GM12878 (cell line): ENCODE measurements at regions not wholly inside any gene's neighbourhood (a gene's known extent, or its start where the extent isn't known, plus 50 kb on each side); places are given as distances from the start of the nearest gene placed in this dataset.

Source experiments
- ATAC-seq: fragments of 200-7000 bp; cut with Tn5 transposase; 3 replicates; pipeline ENCODE4 v1.9.1; 2020; ENCODE audit warnings: mild to moderate bottlenecking, moderate library complexity
- BruUV-seq: library from RNA; stranded (reverse); fragments of 400-500 nt; replicated peaks from 2 replicates; lab custom pipeline; 2021; lab: Mats Ljungman, UMichigan
- CTCF ChIA-PET: fragments of 300-600 bp; sonication (Branson Sonifier 250); formaldehyde crosslinking; extraction: SDS; loops from one replicate; lab custom pipeline; 2021; ENCODE audit warnings: inconsistent platforms; lab: Yijun Ruan, JAX
- POLR2A ChIA-PET: fragments of 350-600 bp; formaldehyde crosslinking; extraction: SDS; loops from one replicate; lab custom pipeline; 2021; ENCODE audit warnings: inconsistent platforms; lab: Charles Lee
- RAD21 ChIA-PET: fragments of 300-600 bp; sonication (Branson Sonifier 250); formaldehyde crosslinking; loops from one replicate; lab custom pipeline; 2023; ENCODE audit warnings: antibody characterized with exemption; ENCODE audit not compliant: unreplicated experiment; lab: Charles Lee
- SMC1A ChIA-PET: fragments of 300-600 bp; sonication (Branson Sonifier 250); formaldehyde crosslinking; loops from one replicate; lab custom pipeline; 2023; ENCODE audit not compliant: unreplicated experiment, uncharacterized antibody; lab: Charles Lee
- DNase-seq: peaks from one replicate; pipeline ENCODE4 v3.0.0-alpha.2; 2011; ENCODE audit warnings: low read depth, low spot score
- FAIRE-seq: peaks from 3 replicates; lab custom pipeline; 2011; peaks lifted over from hg19 to GRCh38; lab: Jason Lieb, UNC
- H2AFZ ChIP-seq: 2 replicates; pipeline ENCODE4 v1.6.0; 2011; ENCODE audit warnings: low read depth, low read length, control low read depth; ENCODE audit not compliant: control insufficient read depth
- H3K27ac ChIP-seq: 2 replicates; pipeline ENCODE4 v1.5.1; 2011; ENCODE audit warnings: control low read depth; ENCODE audit not compliant: control insufficient read depth, insufficient read depth
- H3K27me3 ChIP-seq, 2 experiments: replicated peaks in 1 of 2; 2 replicates each; pipeline versions ENCODE4 v1.6.0 to v1.6.1; 2011; ENCODE audit warnings: low read length in 1 of 2; ENCODE audit not compliant: control insufficient read depth in 2 of 2, insufficient read depth in 2 of 2
- H3K36me3 ChIP-seq, 2 experiments: 2 replicates each; pipeline ENCODE4 v1.5.1; 2011; ENCODE audit warnings: low read length in 1 of 2; ENCODE audit not compliant: control insufficient read depth in 2 of 2, insufficient read depth in 2 of 2
- H3K4me1 ChIP-seq: 2 replicates; pipeline ENCODE4 v1.6.1; 2011; ENCODE audit warnings: mild to moderate bottlenecking, low read length, moderate library complexity, mixed read lengths; ENCODE audit not compliant: control insufficient read depth, insufficient read depth
- H3K4me2 ChIP-seq: 2 replicates; pipeline ENCODE4 v1.6.0; 2011; ENCODE audit warnings: control low read depth; ENCODE audit not compliant: control insufficient read depth, insufficient read depth
- H3K4me3 ChIP-seq: fragments of 200-600 bp; sonication (generic); 2 replicates; pipeline ENCODE4 v1.5.1; 2016
- H3K79me2 ChIP-seq: 2 replicates; pipeline ENCODE4 v1.6.0; 2011; ENCODE audit warnings: low read length; ENCODE audit not compliant: control insufficient read depth, insufficient read depth
- H3K9ac ChIP-seq: 2 replicates; pipeline ENCODE4 v1.8.0; 2011; ENCODE audit warnings: low read length, control low read depth, mixed read lengths; ENCODE audit not compliant: control insufficient read depth, insufficient read depth
- H3K9me3 ChIP-seq: replicated peaks from 3 replicates; pipeline ENCODE4 v1.5.1; 2011; ENCODE audit warnings: mild to moderate bottlenecking, low read length; ENCODE audit not compliant: control insufficient read depth, insufficient read depth
- H4K20me1 ChIP-seq: 2 replicates; pipeline ENCODE4 v1.6.0; 2011; ENCODE audit not compliant: control insufficient read depth, insufficient read depth
- ATF7 ChIP-seq: fragments of 450-650 bp; IDR thresholded peaks from 2 replicates; pipeline ENCODE4 v1.6.1; 2016; ENCODE audit warnings: low read depth, mild to moderate bottlenecking
- CREB1 ChIP-seq: IDR thresholded peaks from 2 replicates; pipeline ENCODE4 v1.6.1; 2012; ENCODE audit warnings: low read depth, mild to moderate bottlenecking, inconsistent platforms
- DPF2 ChIP-seq: fragments of 450-650 bp; IDR thresholded peaks from 2 replicates; pipeline ENCODE4 v1.6.1; 2017; ENCODE audit warnings: mild to moderate bottlenecking
- HCFC1 ChIP-seq: fragments of 150-350 bp; IDR thresholded peaks from 2 replicates; pipeline ENCODE4 v1.6.1; 2014; ENCODE audit warnings: low read length
- KAT2A ChIP-seq: conservative IDR thresholded peaks from 2 replicates; pipeline ENCODE4 v1.6.1; 2011; ENCODE audit warnings: low read depth, low read length; ENCODE audit not compliant: control insufficient read depth
- NFYB ChIP-seq: IDR thresholded peaks from 2 replicates; pipeline ENCODE4 v1.6.1; 2011; ENCODE audit warnings: low read depth, mild to moderate bottlenecking, low read length, improper control_type of control experiment, moderate library complexity; ENCODE audit not compliant: insufficient read depth
- NR2F1 ChIP-seq: fragments of 450-650 bp; conservative IDR thresholded peaks from 2 replicates; pipeline ENCODE4 v1.6.1; 2017; ENCODE audit warnings: mild to moderate bottlenecking
- PRDM15 ChIP-seq: fragments of 450-650 bp; formaldehyde crosslinking; IDR thresholded peaks from 2 replicates; pipeline ENCODE4 v1.4.0; 2020; ENCODE audit warnings: mild to moderate bottlenecking, moderate library complexity
- RELB ChIP-seq: fragments of 450-650 bp; IDR thresholded peaks from 2 replicates; pipeline ENCODE4 v1.6.1; 2017; ENCODE audit warnings: low read depth, mild to moderate bottlenecking, moderate library complexity
- RUNX3 ChIP-seq: IDR thresholded peaks from 2 replicates; pipeline ENCODE4 v1.6.1; 2012; ENCODE audit warnings: low read length, inconsistent platforms
- ZNF687 ChIP-seq: fragments of 450-650 bp; IDR thresholded peaks from 2 replicates; pipeline ENCODE4 v1.6.1; 2017; ENCODE audit warnings: mild to moderate bottlenecking, moderate library complexity
- WGBS: methylation state at CpG from one replicate; pipeline ENCODE4 v1.1.6; 2016; ENCODE audit warnings: low lambda C conversion rate; ENCODE audit not compliant: insufficient replicate concordance, insufficient coverage; ENCODE audit errors: missing lambda C conversion rate; 5-methylcytosine and 5-hydroxymethylcytosine counted together
- in situ Hi-C: fragments of 300-500 bp; cut with MboI; formaldehyde crosslinking; loops from 9 replicates; pipeline ENCODE4 v1.14.3; 2018; ENCODE audit warnings: mixed read lengths
- intact Hi-C: fragments of 100-400 bp; cut with micrococcal nuclease; formaldehyde crosslinking; loops from one replicate; pipeline ENCODE4 v1.14.2; 2022; ENCODE audit not compliant: unreplicated experiment
- TF ChIP-seq, protein P1 (sequence below): IDR thresholded peaks from 2 replicates; pipeline ENCODE4 v1.6.1; 2012; ENCODE audit warnings: low read depth, low read length, improper control_type of control experiment

- TF ChIP-seq ZNF687 (no peak), NR2F1 (no peak), KAT2A (no peak), HCFC1 (no peak)
- TF ChIP-seq, all 136 proteins: peak for 0
Measured at GRCh38 chr17:73973586-73974409, 229.7 kb upstream of the RPL38 start (continued).

GRCh38 chr17:73974536-73974935 is 228.9 kb upstream of the RPL38 start:
- Histone ChIP-seq H3K36me3 (no peaks in the 10 kb centered on the region), H2AFZ (no peak overlapping the region), H3K4me1 (no peaks in the 10 kb centered on the region), H3K9ac (no peak overlapping the region), H4K20me1 (no peaks in the 10 kb centered on the region), H3K9me3 (no peaks in the 10 kb centered on the region), H3K27ac (no peak overlapping the region), H3K4me2 (no peak overlapping the region), H3K4me3 (no peak overlapping the region), H3K27me3 (peaks cover 2 to 7% of the 10 kb centered on the region in 2 experiments; a peak in 3 of 4 replicates), H3K79me2 (no peaks in the 10 kb centered on the region)
- CTCF ChIA-PET = no interaction called here
- DNase-seq = no peak
- in situ Hi-C loops (no loop called here), intact Hi-C loops (no loop called here)
- WGBS = 35% methylated on average over 1 of the region's 1 CpG
- SMC1A ChIA-PET = no interaction called here
- no TSS peak for BruUV-seq
- POLR2A ChIA-PET = no interaction called here
- no peak for ATAC-seq
- FAIRE-seq = no peak
- RAD21 ChIA-PET = no interaction called here
- TF ChIP-seq RELB (no peak), ATF7 (no peak), RUNX3 (no peak), NFYB (no peak), DPF2 (no peak), CREB1 (no peak), PRDM15 (no peak)
- TF ChIP-seq, protein P1, sequence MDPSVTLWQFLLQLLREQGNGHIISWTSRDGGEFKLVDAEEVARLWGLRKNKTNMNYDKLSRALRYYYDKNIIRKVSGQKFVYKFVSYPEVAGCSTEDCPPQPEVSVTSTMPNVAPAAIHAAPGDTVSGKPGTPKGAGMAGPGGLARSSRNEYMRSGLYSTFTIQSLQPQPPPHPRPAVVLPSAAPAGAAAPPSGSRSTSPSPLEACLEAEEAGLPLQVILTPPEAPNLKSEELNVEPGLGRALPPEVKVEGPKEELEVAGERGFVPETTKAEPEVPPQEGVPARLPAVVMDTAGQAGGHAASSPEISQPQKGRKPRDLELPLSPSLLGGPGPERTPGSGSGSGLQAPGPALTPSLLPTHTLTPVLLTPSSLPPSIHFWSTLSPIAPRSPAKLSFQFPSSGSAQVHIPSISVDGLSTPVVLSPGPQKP = no peak
